Activated gamma-delta T cell treated with anti-CD3 and anti-CD28 coated beads, Interleukin-2, amount 50 U/mL, for 16 hours (primary cell): ENCODE measurements at regions not wholly inside any gene's neighbourhood (a gene's known extent, or its start where the extent isn't known, plus 50 kb on each side); places are given as distances from the start of the nearest gene placed in this dataset.
"Not testable (repeated sequence)": the region's sequence is repeated elsewhere in the genome, so short reads cannot be mapped to it uniquely, and the experiment has no call there.

Source experiments
- DNase-seq: peaks from one replicate; pipeline ENCODE4 v3.0.0-alpha.2; 2020; ENCODE audit warnings: low read depth

- no peak for DNase-seq
Measured at GRCh38 chr6:56745971-56746370, 103.3 kb upstream of the DST start.

- DNase-seq = no peak
Measured at GRCh38 chr6:56745081-56745480, 102.4 kb upstream of the DST start.

DNA sequence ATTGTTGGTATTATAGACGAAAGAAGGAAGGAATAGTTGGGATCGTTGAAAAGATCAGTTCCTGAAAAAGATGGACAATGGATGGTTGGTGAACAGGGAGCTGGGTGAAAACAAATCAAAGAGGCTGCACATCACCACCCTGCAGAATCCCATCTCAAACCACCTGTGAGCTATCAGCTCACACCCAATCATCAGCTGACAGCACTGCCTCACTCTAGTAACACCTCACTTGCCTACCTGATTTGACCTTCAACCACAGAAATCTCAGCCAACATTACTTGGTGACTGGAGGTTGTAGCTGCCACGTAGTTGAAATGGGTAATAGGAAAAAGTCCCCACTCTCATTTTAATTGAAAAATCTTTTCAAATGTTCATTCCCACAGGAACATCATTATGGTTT is 101.8 kb upstream of the DST start:
- DNase-seq = no peak

GRCh38 chr6:56742122-56742791 is 99.6 kb upstream of the DST start:
- no peak for DNase-seq

GRCh38 chr6:56741472-56741871 is 98.8 kb upstream of the DST start:
- no peak for DNase-seq

DNA sequence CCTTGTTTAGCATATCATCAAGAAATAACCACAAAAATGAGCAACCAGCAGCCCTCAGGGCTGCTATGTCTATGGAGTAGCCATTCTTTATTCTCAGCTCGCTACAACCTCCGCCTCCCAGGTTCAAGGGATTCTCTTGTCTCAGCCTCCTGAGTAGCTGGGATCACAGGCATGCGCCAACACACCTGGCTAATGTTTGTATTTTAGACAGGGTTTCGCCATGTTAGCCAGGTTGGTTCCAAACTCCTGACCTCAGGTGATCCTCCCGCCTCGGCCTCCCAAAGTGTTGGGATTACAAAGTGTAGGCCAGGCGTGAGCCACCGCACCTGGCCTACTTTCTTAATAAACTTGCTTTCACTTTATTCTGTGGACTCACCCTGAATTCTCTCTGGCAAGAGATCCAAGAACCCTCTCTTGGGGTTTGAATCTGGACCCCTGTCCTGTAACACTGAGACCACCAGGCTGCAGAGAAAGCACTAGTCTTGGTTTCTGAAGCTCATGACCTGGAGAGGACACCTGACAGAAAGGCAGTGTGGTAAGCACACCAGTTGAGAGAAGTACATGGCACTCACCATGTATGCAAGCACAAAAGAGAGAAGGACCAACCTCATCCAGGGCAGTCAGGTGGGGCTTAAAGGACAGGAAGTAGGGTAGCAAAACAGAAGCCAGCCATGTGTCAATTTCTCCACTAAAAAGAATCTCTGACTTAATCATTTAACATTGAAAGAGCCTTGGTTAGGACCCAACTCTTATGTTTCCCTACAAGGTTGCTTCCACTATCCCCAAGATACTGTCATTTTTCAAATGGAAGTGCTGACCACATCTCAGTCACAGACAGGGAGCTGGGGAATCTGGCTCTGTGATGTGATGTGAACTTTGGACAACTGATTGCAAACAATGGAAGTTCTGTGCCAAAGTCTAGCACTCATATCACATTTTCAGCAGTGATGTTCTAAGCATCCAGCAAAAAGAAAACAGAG is 97.4 kb upstream of the DST start:
- no peak for DNase-seq

- DNase-seq = no peak
Measured at GRCh38 chr6:56736804-56737203, 94.1 kb upstream of the DST start.

- no peak for DNase-seq
Measured at GRCh38 chr6:56734335-56734734, 91.6 kb upstream of the DST start.

DNA sequence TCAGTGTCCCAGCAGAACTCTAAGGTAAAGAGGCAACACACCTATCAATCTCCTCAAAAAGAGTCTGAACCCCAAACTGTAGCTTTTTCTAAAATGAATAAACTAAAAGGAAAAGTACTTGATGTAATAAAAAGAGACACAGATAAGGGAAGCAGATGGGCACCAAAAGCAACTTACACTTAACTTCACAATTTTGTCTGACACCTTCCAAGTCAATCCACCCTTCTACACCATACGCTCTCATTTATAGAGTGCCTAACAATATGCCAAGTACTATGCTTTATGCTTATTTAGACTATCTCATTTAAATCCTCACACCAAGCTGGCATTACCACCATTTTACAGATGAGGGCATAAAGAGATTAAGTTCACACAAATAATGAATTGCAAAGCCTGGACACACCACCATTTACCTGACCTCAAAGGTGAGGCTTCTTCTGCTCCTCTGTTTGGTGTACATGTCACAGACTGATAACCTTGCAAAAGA is 90.6 kb upstream of the DST start:
- DNase-seq = no peak

GRCh38 chr6:56732517-56732916 is 89.8 kb upstream of the DST start:
- DNase-seq = no peak

GRCh38 chr6:56730663-56731529 is 88.2 kb upstream of the DST start:
- DNase-seq = no peak

DNA sequence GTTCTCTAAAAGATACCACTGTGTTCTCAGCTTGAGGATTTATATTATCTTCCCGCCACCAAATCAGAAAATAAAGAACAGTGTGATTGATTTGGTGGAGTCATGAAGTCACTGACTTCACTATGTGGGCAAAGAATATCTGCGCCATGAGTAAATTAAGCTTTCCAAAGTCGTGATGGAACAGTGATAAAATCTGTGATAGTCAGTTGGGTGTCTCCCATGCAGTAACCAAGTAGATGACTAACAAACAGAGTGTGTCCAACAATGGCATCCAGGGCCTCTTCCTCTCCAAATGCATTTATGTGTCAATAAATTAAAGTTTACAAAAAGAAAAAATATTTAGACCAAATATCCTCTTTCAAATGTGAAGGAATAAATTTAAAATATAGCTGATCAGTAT is 87.0 kb upstream of the DST start:
- DNase-seq = no peak

DNA sequence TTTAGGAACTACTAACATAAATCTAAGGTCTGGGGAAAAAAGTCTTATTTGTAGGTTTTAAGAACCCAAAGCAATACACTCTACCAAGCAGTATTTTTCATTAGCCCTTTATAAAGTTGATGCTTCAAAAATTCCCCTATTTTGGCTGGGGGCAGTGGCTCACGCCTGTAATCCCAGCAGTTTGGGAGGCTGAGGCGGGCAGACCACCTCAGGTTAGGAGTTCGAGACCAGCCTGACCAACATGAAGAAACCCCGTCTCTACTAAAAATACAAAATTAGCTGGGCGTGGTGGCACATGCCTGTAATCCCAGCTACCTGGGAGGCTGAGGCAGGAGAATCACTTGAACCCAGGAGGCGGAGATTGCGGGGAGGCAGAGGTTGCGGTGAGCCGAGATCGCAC is 86.5 kb upstream of the DST start:
- not testable (repeated sequence) for DNase-seq

DNA sequence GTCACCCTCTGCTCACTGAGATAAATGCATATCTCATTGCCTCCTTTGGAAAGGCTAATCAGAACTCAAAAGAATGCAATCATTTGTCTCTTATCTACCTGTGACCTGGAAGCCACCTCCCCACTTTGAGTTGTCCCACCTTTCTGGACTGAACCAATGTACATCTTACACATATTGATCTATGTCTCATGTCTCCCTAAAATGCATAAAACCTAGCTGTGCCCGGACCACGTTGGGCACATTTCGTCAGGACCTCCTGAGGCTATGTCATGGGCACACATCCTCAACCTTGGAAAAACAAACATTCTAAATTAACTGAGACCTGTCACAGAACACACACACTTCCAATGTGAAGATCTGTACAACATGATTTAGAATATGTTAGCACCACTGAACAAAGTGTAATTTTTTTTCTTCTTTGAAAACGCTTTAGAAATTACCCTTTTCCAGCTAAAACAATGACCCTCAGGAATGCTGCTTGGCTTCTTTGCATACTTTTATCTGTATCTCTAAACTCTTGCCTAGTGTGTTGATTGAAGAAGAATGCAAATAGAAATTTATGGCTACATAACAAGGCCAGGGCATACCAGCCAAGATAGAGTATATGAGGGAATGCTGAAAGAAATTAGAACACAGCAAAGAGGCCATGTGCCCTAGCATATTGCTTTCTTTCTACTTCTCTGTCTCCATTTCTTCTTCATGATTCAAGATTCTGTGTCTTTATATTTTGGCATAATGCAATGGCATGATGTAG is 84.6 kb upstream of the DST start:
- no peak for DNase-seq

DNA sequence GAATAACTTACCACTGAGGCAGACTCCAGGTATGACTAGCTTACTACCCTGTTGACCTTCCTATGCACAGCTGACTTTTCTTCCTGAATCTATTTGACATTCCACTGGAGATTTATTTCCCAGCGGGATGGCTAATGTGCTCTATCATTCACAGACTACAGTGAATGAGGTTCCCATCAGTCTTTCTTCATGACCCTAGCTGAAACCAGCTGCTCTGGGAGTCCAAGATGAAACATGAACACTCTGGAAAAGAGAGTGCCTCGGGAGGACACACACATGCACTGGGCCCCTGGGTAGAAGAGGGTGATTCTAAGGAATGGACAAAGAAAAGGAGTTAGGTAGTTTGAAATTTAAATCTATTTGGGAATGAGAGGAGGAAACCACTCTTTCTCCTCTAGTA is 82.6 kb upstream of the DST start:
- no peak for DNase-seq

- no peak for DNase-seq
Measured at GRCh38 chr6:56724455-56724854, 81.8 kb upstream of the DST start.

DNA sequence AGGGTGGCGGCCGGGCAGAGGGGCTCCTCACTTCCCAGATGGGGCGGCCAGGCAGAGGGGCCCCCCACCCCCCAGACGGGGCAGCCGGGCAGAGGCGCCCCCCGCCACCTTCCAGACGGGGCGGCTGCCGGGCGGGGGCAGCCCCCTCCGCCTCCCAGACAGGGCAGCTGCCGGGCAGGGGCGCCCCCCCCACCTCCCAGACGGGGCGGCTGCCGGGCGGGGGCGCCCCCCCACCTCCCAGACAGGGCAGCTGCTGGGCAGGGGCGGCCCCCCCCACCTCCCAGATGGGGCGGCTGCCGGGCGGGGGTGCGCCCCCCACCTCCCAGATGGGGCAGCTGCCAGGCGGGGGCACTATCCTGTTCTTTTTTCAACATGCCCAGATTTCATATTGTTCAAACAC is 78.2 kb upstream of the DST start:
- DNase-seq = no peak

DNA sequence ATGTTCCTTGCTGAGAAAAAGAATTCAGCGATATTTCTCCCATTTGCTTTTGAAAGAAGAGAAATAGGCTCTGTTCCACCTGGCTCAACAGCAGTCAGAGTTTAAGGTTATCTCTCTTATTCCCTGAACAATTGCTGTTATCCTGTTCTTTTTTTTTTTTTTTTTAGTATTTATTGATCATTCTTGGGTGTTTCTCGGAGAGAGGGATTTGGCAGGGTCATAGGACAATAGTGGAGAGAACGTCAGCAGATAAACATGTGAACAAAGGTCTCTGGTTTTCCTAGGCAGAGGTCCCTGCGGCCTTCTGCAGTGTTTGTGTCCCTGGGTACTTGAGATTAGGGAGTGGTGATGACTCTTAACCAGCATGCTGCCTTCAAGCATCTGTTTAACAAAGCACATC is 77.5 kb upstream of the DST start:
- DNase-seq = not testable (repeated sequence)

DNA sequence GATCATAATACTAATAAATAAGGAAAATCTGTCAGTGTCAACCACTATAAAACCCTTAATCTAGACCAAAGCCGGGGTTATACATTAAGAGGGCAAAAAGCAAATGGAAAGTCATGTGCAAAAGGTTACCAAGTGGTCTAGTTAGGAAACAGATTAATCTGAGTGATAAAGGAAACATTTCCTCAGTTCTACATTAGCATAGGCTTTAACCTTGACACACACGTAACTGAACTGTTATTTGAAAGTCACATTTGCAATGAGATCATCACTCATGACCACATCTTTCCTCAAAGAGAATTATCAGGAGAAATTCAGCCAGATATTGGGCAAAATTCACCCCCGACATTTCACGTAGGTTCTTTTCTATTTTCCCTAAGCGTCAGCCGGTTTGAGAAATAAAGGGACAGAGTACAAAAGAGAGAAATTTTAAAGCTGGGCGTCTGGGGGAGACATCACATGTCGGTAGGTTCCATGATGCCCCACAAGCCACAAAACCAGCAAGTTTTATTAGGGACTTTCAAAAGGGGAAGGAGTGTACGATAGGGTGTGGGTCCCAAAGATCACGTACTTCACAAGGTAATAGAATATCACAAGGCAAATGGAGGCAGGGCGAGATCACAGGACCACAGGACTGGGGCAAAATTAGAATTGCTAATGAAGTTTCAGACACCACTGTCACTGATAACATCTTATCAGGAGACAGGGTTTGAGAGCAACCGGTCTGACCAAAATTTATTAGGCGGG is 76.8 kb upstream of the DST start:
- not testable (repeated sequence) for DNase-seq

- no peak for DNase-seq
Measured at GRCh38 chr6:56718236-56718635, 75.5 kb upstream of the DST start.

DNA sequence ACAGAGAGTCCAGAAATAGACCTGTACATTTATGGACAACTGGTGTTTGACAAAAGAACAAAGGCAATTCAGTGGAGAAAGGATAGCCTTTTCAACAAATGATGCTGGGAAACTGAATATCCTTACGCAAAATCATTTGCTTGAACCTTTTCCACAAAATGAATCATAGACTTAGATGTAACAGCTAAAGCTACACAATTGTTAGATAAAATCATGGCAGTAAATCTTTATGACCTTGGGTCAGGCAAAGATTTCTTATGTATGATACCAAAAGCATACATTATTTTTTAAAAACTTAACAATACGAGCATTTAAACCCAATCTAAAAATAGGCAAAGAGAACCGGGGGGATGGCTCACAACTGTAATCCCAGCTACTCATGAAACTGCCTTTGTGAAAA is 73.5 kb upstream of the DST start:
- DNase-seq = no peak
